H9 (cell line): ENCODE measurements at regions not wholly inside any gene's neighbourhood (a gene's known extent, or its start where the extent isn't known, plus 50 kb on each side); places are given as distances from the start of the nearest gene placed in this dataset.

Source experiments
- DNase-seq: peaks from one replicate; pipeline ENCODE4 v3.0.0-alpha.2; 2017
- H2AFZ ChIP-seq: one replicate; pipeline ENCODE4 v1.6.1; 2013; ENCODE audit warnings: mild to moderate bottlenecking, low read length, control low read depth, moderate library complexity
- H2AK5ac ChIP-seq: 2 replicates; pipeline ENCODE4 v1.6.1; 2013; ENCODE audit warnings: low read length, control low read depth, mixed read lengths; ENCODE audit not compliant: insufficient read length
- H2BK120ac ChIP-seq: one replicate; pipeline ENCODE4 v1.6.1; 2013; ENCODE audit warnings: low read depth, mild to moderate bottlenecking, low read length, control low read depth, inconsistent platforms; ENCODE audit not compliant: poor library complexity, severe bottlenecking
- H2BK12ac ChIP-seq: 2 replicates; pipeline ENCODE4 v1.6.1; 2013; ENCODE audit warnings: low read length, control low read depth, mixed read lengths, low read depth; ENCODE audit not compliant: insufficient read length
- H2BK15ac ChIP-seq: 2 replicates; pipeline ENCODE4 v1.6.1; 2013; ENCODE audit warnings: low read depth, low read length, control low read depth
- H2BK20ac ChIP-seq: one replicate; pipeline ENCODE4 v1.6.1; 2013; ENCODE audit warnings: low read depth, mild to moderate bottlenecking, low read length, control low read depth, inconsistent platforms; ENCODE audit not compliant: poor library complexity, severe bottlenecking
- H2BK5ac ChIP-seq: 2 replicates; pipeline ENCODE4 v1.6.1; 2013; ENCODE audit warnings: low read length, control low read depth, mixed read lengths; ENCODE audit not compliant: insufficient read length
- H3K14ac ChIP-seq: 2 replicates; pipeline ENCODE4 v1.6.1; 2013; ENCODE audit warnings: low read length, control low read depth; ENCODE audit not compliant: insufficient read depth
- H3K18ac ChIP-seq: 2 replicates; pipeline ENCODE4 v1.6.1; 2013; ENCODE audit warnings: low read depth, mild to moderate bottlenecking, mixed read lengths, low read length, control low read depth; ENCODE audit not compliant: insufficient read length
- H3K23ac ChIP-seq: 2 replicates; pipeline ENCODE4 v1.6.1; 2013; ENCODE audit warnings: low read length, control low read depth, mixed read lengths, low read depth; ENCODE audit not compliant: insufficient read length
- H3K23me2 ChIP-seq: 2 replicates; pipeline ENCODE4 v1.6.1; 2013; ENCODE audit warnings: low read depth, mild to moderate bottlenecking, mixed read lengths, low read length, control low read depth; ENCODE audit not compliant: insufficient read length, poor library complexity, severe bottlenecking
- H3K27ac ChIP-seq: 2 replicates; pipeline ENCODE4 v1.5.1; 2013; ENCODE audit warnings: low read length, control low read depth, mixed read lengths, low read depth; ENCODE audit not compliant: insufficient read length
- H3K27me3 ChIP-seq: 2 replicates; pipeline ENCODE4 v1.6.1; 2013; ENCODE audit warnings: low read length, control low read depth, inconsistent platforms; ENCODE audit not compliant: insufficient read depth
- H3K4ac ChIP-seq: 2 replicates; pipeline ENCODE4 v1.6.1; 2013; ENCODE audit warnings: low read depth, mild to moderate bottlenecking, control low read depth, inconsistent platforms, low read length, moderate library complexity
- H3K4me1 ChIP-seq: 2 replicates; pipeline ENCODE4 v1.6.1; 2013; ENCODE audit warnings: low read length, control low read depth, inconsistent platforms; ENCODE audit not compliant: insufficient read depth
- H3K4me2 ChIP-seq: 2 replicates; pipeline ENCODE4 v1.6.1; 2013; ENCODE audit warnings: low read length, control low read depth, mixed read lengths; ENCODE audit not compliant: insufficient read length, insufficient read depth
- H3K56ac ChIP-seq: 2 replicates; pipeline ENCODE4 v1.6.1; 2013; ENCODE audit warnings: low read depth, mild to moderate bottlenecking, mixed read lengths, low read length, control low read depth; ENCODE audit not compliant: insufficient read length
- H3K79me1 ChIP-seq: 2 replicates; pipeline ENCODE4 v1.6.1; 2013; ENCODE audit warnings: low read depth, mild to moderate bottlenecking, moderate library complexity, low read length, control low read depth, inconsistent platforms; ENCODE audit not compliant: insufficient read depth, poor library complexity, severe bottlenecking
- H3K79me2 ChIP-seq: 2 replicates; pipeline ENCODE4 v1.6.1; 2013; ENCODE audit warnings: low read length, control low read depth, inconsistent platforms; ENCODE audit not compliant: insufficient read depth
- H3K9ac ChIP-seq: 2 replicates; pipeline ENCODE4 v1.6.1; 2013; ENCODE audit warnings: low read length, control low read depth, mixed read lengths; ENCODE audit not compliant: insufficient read length; ENCODE audit errors: extremely low read depth
- H3K9me3 ChIP-seq: one replicate; pipeline ENCODE4 v1.6.1; 2013; ENCODE audit warnings: low read depth, low read length, inconsistent platforms; ENCODE audit not compliant: control insufficient read depth
- H3T11ph ChIP-seq: one replicate; pipeline ENCODE4 v1.6.1; 2013; ENCODE audit warnings: mild to moderate bottlenecking, low read length, control low read depth, inconsistent platforms
- H4K20me1 ChIP-seq: one replicate; pipeline ENCODE4 v1.6.1; 2013; ENCODE audit not compliant: control insufficient read depth, insufficient read length, insufficient read depth
- H4K5ac ChIP-seq: 2 replicates; pipeline ENCODE4 v1.6.1; 2013; ENCODE audit warnings: low read depth, mild to moderate bottlenecking, mixed read lengths, low read length, control low read depth; ENCODE audit not compliant: insufficient read length
- H4K8ac ChIP-seq: replicated peaks from 2 replicates; pipeline ENCODE4 v1.6.1; 2013; ENCODE audit warnings: low read length, control low read depth, mixed read lengths, low read depth; ENCODE audit not compliant: insufficient read length
- H4K91ac ChIP-seq: 2 replicates; pipeline ENCODE4 v1.6.1; 2013; ENCODE audit warnings: low read depth, mild to moderate bottlenecking, moderate library complexity, mixed read lengths, low read length, control low read depth; ENCODE audit not compliant: insufficient read length
- H3K27ac Mint-ChIP-seq, 3 experiments: 2 replicates in 2 of 3; 3 replicates in 1 of 3; pipeline ENCODE4 v1.8.0; 2020 to 2021; ENCODE audit warnings: mixed read lengths in 3 of 3, mild to moderate bottlenecking in 1 of 3, moderate library complexity in 1 of 3
- H3K27me3 Mint-ChIP-seq: 2 replicates; pipeline ENCODE4 v1.8.0; 2021; ENCODE audit warnings: low read depth, mild to moderate bottlenecking, moderate library complexity, mixed read lengths
- H3K36me3 Mint-ChIP-seq, 3 experiments: 2 replicates in 2 of 3; 3 replicates in 1 of 3; pipeline ENCODE4 v1.8.0; 2020 to 2021; ENCODE audit warnings: low read depth in 3 of 3, mixed read lengths in 3 of 3; ENCODE audit not compliant: insufficient read depth in 1 of 3
- H3K4me1 Mint-ChIP-seq, 2 experiments: 2 replicates each; pipeline ENCODE4 v1.8.0; 2020; ENCODE audit warnings: mixed read lengths in 2 of 2
- H3K4me3 Mint-ChIP-seq, 2 experiments: 2 replicates in 1 of 2; 3 replicates in 1 of 2; pipeline ENCODE4 v1.8.0; 2020 to 2021; ENCODE audit warnings: mild to moderate bottlenecking in 2 of 2, mixed read lengths in 2 of 2, moderate library complexity in 1 of 2
- H3K9me3 Mint-ChIP-seq, 2 experiments: 2 replicates in 1 of 2; 3 replicates in 1 of 2; pipeline ENCODE4 v1.8.0; 2020; ENCODE audit warnings: mild to moderate bottlenecking in 2 of 2, mixed read lengths in 2 of 2, moderate library complexity in 1 of 2
- WGBS: extraction: QIAGEN DNeasy Blood & Tissue Kit; methylation state at CpG from one replicate; pipeline ENCODE4 v1.1.7; 2013; ENCODE audit warnings: missing lambda C conversion rate, low lambda C conversion rate, mixed read lengths; ENCODE audit not compliant: insufficient read length; ENCODE audit errors: extremely low coverage; 5-methylcytosine and 5-hydroxymethylcytosine counted together
- TF ChIP-seq, protein P1 (sequence below): fragments of 200-600 bp; sonication (generic); conservative IDR thresholded peaks from 3 replicates; pipeline ENCODE4 v1.8.0; 2021; ENCODE audit warnings: antibody characterized with exemption, mild to moderate bottlenecking

DNA sequence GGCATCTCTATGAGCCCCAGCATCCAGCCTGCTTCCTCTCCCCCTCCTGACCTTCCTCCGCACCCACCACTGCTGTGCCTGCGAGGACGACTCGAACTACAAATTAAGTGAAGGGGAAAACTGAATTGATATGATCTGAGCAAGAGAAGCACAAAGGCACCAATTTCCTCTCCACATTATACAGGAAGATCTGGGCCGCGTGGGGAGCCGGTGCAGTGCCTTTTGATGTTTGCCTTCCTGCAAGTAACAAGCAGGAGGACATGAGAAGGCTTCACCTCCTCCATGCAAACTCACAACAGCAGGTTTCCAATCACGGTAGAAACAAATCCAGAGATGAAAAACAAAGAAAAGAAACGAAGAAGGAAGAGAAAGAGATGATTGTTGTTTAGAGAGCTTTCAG, 57.8 kb upstream of the MMP2 start:
- Histone ChIP-seq H2BK12ac (no peak overlapping the region), H3K79me2 (no peaks in the 10 kb centered on the region), H2BK15ac (no peak overlapping the region), H3K23me2 (no peaks in the 10 kb centered on the region), H3K27me3 (no peaks in the 10 kb centered on the region), H3K79me1 (no peaks in the 10 kb centered on the region), H2BK20ac (no peak overlapping the region), H3K9ac (no peak overlapping the region), H3K4me2 (no peak overlapping the region), H3T11ph (no peak overlapping the region), H3K27ac (no peak overlapping the region), H4K91ac (no peak overlapping the region), H3K18ac (no peak overlapping the region), H4K20me1 (no peaks in the 10 kb centered on the region), H2AK5ac (no peak overlapping the region), H2BK120ac (no peak overlapping the region), H4K5ac (no peak overlapping the region), H4K8ac (no peak overlapping the region), H2AFZ (no peak overlapping the region), H3K23ac (no peak overlapping the region), H3K56ac (no peak overlapping the region), H3K4ac (no peak overlapping the region), H3K4me1 (no peaks in the 10 kb centered on the region), H2BK5ac (no peak overlapping the region), H3K9me3 (no peaks in the 10 kb centered on the region), H3K14ac (no peak overlapping the region)
- peaks cover 41% of the 10 kb centered on the region for H3K27me3 Mint-ChIP-seq
- H3K27ac Mint-ChIP-seq: peak overlapping the region in 1 of 3 experiments; percentile 25; a peak in 1 of 7 replicates
- no CpG with 5 or more reads among the region's 9 CpGs for WGBS
- no peaks in the 10 kb centered on the region for H3K9me3 Mint-ChIP-seq
- no peak for DNase-seq
- H3K4me3 Mint-ChIP-seq: no peak overlapping the region
- TF ChIP-seq, protein P1, sequence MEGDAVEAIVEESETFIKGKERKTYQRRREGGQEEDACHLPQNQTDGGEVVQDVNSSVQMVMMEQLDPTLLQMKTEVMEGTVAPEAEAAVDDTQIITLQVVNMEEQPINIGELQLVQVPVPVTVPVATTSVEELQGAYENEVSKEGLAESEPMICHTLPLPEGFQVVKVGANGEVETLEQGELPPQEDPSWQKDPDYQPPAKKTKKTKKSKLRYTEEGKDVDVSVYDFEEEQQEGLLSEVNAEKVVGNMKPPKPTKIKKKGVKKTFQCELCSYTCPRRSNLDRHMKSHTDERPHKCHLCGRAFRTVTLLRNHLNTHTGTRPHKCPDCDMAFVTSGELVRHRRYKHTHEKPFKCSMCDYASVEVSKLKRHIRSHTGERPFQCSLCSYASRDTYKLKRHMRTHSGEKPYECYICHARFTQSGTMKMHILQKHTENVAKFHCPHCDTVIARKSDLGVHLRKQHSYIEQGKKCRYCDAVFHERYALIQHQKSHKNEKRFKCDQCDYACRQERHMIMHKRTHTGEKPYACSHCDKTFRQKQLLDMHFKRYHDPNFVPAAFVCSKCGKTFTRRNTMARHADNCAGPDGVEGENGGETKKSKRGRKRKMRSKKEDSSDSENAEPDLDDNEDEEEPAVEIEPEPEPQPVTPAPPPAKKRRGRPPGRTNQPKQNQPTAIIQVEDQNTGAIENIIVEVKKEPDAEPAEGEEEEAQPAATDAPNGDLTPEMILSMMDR: no peak
- H3K36me3 Mint-ChIP-seq: no peaks in the 10 kb centered on the region
- no peaks in the 10 kb centered on the region for H3K4me1 Mint-ChIP-seq
